HG03159 (cell line): ENCODE measurements at regions not wholly inside any gene's neighbourhood (a gene's known extent, or its start where the extent isn't known, plus 50 kb on each side); places are given as distances from the start of the nearest gene placed in this dataset.

Experiments
- ATAC-seq: cut with Tn5 transposase; IDR thresholded peaks from one replicate; pipeline ENCODE4 v1.9.1; 2021; ENCODE audit warnings: mild to moderate bottlenecking, moderate library complexity; ENCODE audit not compliant: unreplicated experiment

DNA sequence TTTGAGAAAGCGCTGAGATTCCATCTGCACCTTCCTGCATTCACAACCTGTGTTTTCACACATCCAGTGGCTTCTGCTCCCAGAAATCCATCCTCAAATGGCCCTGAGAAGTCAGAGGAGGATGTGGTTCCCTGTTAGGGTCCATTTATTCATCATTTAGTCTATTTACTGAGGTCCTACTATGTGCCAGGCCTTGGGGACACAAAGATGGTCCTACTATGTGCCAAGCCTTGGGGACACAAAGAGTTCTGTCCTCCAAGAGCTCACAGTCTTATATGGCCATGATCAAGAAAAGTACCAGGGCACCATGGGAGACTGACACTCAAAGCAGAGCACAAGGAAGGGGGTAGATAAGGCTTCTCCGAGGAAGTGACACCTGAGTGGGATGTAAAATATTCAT lies 147.1 kb upstream of the ATP1B1 start:
- ATAC-seq = no peak

GRCh38 chr1:168960114-168960513 lies 146.4 kb upstream of the ATP1B1 start:
- no peak for ATAC-seq

DNA sequence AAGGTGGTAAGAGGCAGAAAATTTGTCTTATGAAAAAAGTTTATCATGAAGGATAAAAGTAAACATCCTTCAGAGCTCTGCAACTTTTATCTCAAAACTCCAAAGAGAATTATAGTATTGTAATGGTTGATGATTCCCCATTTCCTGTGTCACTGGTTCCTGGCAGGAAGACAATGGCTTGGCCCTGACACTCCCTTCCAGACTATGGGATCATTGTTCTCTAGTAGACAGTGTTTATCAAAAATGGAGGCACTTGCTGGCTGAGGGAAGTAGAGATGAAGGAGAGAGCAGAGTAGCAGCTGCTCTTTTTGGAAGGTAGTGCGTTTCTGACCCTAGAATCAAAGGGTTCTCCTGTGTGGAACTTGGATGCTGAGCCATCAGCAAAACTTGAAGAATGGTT lies 145.9 kb upstream of the ATP1B1 start:
- no peak for ATAC-seq

DNA sequence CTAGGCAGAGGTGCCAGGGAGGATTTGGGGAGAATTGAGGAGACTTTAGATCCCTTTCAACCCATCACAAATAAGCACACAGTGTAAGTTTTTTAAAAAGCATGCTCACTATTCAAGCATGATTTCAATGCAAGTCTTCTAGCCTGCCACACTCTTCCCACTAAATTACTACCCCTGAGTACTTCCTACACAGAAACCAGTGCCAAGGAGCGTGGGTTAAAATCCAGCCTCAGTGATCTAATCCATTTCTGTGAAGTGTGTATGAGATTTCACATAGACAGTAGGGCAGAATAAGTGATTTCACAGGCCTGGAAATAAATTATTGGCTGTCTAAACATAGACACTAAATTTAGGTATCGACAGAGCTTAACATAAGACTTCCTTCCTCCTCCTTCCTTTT lies 142.9 kb upstream of the ATP1B1 start:
- ATAC-seq = no peak

GRCh38 chr1:168964478-168964877 lies 142.0 kb upstream of the ATP1B1 start:
- ATAC-seq = no peak

DNA sequence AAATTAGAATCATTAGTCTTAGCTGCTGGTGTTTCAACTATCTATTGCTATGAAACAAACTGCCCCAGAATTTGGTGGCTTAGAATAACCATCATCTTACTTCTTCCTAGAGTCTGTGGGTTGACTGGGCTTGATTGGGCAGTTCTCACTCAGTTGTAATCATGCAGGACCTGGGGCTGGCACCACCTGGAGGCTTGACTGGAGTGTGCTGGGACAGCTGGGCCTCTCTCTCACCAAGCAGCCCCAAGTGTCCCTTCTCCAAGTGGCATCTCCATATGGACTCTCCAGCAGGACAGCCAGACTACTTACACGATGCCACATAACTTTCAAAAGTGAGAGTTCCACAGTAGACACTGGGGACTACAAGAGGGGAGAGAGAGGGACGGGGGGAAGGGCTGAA lies 140.3 kb upstream of the ATP1B1 start:
- ATAC-seq = no peak

DNA sequence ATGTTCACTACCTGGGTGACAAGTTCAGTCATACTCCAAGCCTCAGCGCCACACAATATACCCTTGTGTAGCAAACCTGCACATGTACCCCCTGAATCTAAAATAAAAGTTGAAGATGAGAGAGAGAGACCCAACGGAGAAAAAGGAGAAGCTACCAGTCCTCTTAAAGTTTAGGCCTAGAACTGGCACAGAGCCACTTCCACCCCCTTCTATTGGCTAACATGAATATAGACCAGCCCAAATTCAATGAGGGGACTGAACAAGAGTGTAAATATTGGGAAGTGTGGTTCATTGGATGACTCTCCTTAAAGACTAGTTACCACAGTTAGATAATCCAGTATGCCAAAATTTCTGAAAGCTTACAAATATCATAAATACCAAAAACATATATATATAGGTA lies 139.9 kb upstream of the ATP1B1 start:
- no peak for ATAC-seq

DNA sequence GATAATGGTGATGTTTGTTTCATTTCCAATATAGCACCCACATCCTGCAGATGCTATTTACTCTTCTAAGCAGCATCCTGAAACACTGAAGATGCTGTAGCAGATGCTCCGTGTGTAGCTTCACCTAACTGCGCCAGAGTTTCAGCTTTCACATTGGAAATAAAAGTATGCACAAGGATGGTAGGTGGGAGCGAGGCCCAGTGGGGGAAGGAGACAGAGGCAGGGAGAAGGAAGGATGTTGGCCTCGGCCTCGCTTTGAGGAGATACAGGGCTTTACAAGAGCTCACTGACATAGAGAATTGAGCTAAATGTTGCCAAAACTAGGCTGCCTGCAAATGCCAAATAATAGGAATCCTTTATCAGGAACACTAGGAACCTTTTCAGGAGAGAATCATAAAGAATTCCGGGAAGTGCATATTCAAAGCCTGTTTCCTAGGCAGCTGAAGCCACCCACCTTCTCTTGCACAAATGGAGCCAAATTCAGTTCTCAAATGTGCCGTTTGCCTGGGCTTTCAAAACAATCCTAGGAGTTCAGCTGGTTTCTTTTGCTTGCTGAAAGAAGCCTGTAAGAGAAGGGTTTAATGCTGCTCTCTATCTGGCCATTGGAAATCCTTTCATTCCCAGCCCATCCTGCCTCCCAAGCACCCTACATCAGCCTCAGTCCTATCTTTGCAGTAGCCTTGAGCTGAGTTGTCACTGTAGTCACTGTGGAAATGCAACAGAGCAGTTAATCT lies 135.4 kb upstream of the ATP1B1 start:
- ATAC-seq = no peak

DNA sequence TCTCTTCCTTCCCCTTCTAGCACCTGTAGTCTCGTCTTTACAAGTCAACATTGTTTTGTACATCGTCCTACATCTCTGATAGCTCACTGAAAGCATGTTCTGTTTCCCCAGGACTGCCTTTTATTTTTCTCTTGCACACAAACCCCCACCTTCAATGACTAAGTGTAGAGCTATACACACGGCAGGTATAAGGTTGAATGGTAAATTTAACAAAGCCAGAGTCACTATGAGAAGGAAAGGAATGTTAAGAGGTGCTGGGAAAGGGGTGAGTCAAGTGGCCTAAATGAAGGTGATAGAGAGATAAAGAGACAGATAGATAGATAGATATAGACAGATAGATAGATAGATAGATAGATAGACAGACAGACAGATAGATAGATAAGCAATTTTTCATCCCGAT lies 134.3 kb upstream of the ATP1B1 start:
- no peak for ATAC-seq

DNA sequence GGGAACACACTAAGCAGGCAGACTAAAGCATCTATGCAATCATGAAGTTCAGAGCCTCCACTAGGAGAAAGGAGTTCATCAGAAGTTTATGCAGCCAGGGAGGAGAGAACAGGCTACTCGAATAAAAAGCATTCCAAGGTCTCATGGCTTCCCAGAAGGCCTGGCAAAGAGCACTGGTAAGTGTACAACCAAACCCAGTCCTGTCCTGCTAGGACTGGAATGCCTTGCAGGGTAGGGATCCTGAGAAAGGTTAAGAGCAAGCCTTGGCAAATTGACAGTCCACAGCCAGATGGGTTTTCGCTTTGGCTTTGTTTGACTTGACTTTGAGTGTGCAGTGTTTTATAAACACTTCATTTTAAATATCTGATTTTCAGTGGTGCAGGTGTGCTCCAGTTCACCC lies 133.6 kb upstream of the ATP1B1 start:
- no peak for ATAC-seq

- ATAC-seq = no peak
Observed at GRCh38 chr1:168974117-168974516, 132.4 kb upstream of the ATP1B1 start.

DNA sequence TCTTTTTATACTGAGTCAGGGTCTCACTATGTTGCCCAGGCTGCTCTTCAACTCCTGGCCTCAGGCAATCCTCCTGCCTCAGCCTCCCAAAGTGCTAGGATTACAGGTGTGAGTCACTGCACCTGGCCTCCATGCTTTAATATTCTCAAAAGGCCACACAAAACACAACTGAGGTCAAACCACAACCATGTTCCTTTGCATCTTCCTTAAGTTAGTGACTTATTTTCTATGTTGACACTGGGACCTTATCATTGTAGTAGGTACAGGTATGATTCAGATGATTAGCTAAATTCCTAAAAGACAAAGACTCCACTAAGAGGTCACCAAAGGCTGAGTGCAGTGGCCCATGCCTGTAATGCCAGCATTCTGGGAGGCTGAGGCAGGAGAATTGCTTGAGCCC lies 131.9 kb upstream of the ATP1B1 start:
- ATAC-seq = no peak

DNA sequence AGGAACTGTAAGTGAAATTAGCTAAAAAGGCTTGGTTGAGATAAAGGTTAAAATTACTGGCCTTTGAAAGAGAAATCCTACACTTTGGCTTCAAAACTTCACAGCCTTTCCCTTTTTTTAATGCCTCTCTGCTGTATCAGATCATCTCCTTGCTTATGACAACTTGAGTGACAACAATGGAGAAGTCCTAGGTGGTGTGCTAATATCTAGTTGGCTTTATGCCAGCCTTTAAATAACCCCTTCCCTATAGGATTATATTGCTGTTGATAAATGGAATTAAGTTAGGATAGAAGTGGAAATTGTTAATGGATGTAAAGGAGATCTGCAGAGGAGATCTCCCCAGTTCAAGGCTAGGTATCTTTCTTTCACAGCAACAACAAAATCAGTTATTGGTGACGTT lies 130.2 kb upstream of the ATP1B1 start:
- no peak for ATAC-seq

DNA sequence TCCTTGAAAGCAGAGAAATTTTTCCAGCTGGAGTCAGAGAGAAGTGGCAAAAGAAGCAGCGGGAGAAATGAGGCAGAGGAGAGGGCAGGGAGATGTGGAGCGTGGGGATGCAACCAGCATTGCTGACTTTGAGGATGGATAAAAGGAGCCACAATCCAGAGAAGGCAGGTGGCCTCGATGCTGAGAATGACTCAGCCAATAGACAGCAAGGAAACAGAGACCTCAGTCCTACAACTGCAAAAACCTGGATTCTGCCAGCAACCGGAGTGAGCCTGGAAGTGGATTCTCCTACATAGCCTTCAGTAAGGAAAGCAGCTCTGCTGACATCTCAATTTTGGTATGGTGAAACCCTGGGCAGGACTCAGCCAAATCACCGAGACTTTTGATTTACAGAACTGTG lies 128.9 kb upstream of the ATP1B1 start:
- ATAC-seq = no peak

- no peak for ATAC-seq
Observed at GRCh38 chr1:168979276-168979675, 127.2 kb upstream of the ATP1B1 start.

GRCh38 chr1:168980180-168980579 lies 126.3 kb upstream of the ATP1B1 start:
- no peak for ATAC-seq

DNA sequence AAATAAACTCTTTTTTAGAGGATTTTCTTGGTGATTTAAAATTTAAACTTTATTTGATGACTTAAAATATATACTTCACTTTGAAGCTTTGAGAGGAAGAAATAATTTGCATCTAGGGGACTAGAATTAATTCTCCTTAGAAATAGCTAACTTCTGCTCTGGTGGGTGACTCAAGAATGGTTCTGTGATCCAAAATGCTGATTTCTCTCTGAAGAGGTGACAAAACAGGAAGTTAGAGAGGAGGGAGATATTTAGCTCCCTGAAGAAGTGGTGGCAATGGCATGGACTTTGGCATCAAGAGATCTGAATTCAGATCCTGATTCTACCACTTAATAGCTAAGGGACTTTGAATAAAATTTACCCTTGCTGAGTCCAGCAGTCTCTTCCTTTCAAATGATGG lies 125.8 kb upstream of the ATP1B1 start:
- ATAC-seq = no peak

- ATAC-seq = no peak
Observed at GRCh38 chr1:168982778-168983177, 123.7 kb upstream of the ATP1B1 start.

GRCh38 chr1:168987330-168987729 lies 119.2 kb upstream of the ATP1B1 start:
- ATAC-seq = no peak

- no peak for ATAC-seq
Observed at GRCh38 chr1:168987923-168988322, 118.6 kb upstream of the ATP1B1 start.

DNA sequence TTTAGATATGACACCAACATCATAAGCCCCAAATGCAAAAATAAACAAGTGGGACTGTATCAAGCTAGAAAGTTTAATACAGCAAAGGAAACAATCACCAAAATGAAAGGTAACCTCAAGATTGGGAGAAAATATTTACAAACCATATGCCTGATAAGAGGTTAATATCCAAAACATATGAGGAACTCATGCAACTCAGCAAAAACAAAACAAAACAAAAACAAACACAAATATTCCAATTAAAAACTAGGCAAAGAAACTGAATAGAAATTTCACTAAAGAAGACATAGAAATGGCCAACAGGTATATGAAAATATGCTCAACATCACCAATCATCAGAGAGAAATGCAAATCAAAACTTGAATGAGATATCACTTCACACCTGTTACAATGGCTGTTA lies 116.5 kb upstream of the ATP1B1 start:
- ATAC-seq = no peak

DNA sequence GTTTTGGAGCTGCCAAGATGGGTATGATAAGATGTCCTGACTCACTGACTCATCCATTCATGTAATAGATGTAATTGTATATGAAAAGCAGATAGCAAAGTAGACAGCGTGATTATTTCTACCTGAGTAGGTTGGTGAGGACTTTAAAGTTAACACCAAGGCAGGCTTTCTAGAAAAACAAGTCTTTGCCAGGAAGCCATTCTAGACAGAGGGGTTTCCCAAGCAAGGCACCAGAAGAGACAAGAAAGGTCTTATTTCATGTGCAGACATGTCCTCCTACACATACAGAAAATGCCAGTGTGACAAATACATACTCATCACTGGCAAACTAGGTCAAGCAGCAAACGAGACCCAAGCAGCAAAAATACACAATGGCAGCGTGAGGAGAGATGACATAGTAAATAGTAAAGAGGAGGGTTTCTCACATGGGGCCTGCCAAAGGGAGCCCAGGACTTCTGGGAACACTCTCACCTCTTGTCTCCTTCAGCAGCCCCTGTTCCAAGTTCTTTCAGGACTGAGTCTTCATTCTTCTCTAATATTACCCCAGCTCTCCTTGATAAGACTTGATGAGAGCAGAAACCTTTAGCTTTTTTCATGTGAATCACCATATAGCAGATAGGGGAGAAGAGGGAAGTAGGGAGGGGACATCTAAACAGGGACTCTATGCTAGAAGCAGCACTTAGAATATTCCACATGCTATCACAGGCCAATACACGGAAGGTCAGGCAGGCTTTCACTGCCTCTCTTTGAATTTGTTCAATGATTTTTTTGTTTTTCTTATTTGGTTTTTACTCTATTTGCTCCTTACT lies 114.6 kb upstream of the ATP1B1 start:
- no peak for ATAC-seq

DNA sequence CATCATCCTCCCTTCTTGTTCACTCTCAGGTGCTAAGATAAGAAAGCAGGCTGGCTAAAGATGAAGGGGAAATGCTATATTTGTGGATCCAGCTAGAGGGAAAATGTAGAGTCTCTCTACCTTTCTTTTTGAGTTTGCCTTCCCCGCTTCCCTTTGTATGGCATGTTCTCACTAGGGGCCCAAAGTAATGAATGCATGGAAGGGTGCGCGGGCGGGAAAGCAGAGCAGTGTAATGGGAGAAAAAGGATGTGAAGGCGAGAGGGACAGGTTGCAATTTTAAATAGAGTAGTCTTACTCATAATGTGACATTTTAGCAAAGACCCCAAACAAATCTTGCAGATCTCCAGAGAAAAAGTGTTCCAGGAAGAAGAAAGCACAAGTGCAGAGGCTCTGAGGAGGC lies 105.1 kb upstream of the ATP1B1 start:
- no peak for ATAC-seq
